ENCODE measurements at regions not wholly inside any gene's neighbourhood (a gene's known extent, or its start where the extent isn't known, plus 50 kb on each side); places are given as distances from the start of the nearest gene placed in this dataset.

DNA sequence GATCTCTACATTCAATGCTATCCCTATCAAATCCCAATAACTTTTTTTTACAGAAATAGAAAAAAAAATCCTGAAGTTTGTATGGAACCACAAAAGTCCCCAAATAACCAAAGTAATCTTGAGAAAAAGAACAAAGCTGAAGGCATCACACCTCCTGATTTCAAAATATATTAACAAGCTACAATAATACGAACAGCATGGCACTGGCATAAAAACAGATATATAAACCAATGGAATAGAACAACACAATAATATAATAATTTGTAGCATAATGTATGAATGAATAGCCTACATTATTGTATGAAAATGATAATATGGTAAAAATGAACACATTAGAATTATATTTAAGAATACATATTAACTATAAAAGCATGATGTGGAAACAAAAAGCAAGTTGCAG is 76.7 kb upstream of the TMC3 start:
- no peak overlapping the region for H3K9ac ChIP-seq (ENCODE audit: low read depth, low read length)
- no peak overlapping the region for H2AFZ ChIP-seq (ENCODE audit: low read depth, low read length)
- no peak overlapping the region for H3K4me3 ChIP-seq (ENCODE audit: low read depth in 1 of 2, low read length in 2 of 2)
- DNase-seq = no peak
- peaks cover 25% of the 10 kb centered on the region for H3K4me1 ChIP-seq (ENCODE audit: insufficient read depth, low read length)
- no peaks in the 10 kb centered on the region for H3K36me3 ChIP-seq (ENCODE audit: insufficient read depth, low read length)
- H3K9me3 ChIP-seq (ENCODE audit: insufficient read depth, low read length, severe bottlenecking) = peaks cover 6% of the 10 kb centered on the region
- TF ChIP-seq EZH2 (IDR thresholded peaks at IDR 0.05; ENCODE audit: borderline replicate concordance, low read depth, low read length, severe bottlenecking) = no peak
- TF ChIP-seq, protein P1, sequence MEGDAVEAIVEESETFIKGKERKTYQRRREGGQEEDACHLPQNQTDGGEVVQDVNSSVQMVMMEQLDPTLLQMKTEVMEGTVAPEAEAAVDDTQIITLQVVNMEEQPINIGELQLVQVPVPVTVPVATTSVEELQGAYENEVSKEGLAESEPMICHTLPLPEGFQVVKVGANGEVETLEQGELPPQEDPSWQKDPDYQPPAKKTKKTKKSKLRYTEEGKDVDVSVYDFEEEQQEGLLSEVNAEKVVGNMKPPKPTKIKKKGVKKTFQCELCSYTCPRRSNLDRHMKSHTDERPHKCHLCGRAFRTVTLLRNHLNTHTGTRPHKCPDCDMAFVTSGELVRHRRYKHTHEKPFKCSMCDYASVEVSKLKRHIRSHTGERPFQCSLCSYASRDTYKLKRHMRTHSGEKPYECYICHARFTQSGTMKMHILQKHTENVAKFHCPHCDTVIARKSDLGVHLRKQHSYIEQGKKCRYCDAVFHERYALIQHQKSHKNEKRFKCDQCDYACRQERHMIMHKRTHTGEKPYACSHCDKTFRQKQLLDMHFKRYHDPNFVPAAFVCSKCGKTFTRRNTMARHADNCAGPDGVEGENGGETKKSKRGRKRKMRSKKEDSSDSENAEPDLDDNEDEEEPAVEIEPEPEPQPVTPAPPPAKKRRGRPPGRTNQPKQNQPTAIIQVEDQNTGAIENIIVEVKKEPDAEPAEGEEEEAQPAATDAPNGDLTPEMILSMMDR (IDR thresholded peaks at IDR 0.05; ENCODE audit: borderline replicate concordance, extremely low read depth, low read length, poor library complexity, severe bottlenecking) = no peak
- H3K79me2 ChIP-seq (ENCODE audit: insufficient read depth, low read length) = no peaks in the 10 kb centered on the region
- H3K27ac ChIP-seq (ENCODE audit: low read length) = no peak overlapping the region
- no peak overlapping the region for H3K4me2 ChIP-seq (ENCODE audit: insufficient read depth, low read length)
- no peak for ATAC-seq (ENCODE audit: insufficient read depth, low read depth)
- no peaks in the 10 kb centered on the region for H3K27me3 ChIP-seq (ENCODE audit: insufficient read depth, low read length, poor library complexity)
- no peaks in the 10 kb centered on the region for H4K20me1 ChIP-seq (ENCODE audit: insufficient read depth, low read length)

DNA sequence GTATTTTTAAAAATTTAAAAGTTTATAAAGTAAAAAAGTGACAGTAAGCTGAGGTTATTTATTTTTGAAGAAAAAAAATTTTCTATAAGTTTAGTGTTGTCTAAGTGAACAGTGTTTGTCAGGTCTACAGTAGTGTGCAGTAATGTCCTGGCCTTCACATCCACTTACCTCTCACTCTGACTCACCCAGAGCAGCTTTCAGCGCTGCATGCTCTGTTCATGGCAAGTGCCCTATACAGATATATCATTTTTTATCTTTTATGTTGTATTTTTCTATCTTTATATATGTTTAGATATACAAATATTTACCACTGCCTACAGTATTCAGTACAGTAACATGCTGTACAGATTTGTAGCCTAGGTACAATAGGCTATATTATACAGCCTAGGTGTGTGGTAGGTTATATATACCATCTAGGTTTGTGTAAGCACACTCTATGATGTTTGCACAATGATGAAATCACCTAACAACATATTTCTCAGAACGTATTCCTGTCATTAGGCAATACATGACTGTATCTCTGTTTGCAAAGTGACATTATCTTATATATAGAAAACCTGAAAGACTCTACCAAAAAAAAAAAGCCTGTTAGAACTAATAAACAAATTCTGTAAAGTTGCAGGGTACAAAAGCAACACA is 75.9 kb upstream of the TMC3 start:
- ATAC-seq (ENCODE audit: insufficient read depth, low read depth) = no peak
- H3K4me3 ChIP-seq (ENCODE audit: low read depth in 1 of 2, low read length in 2 of 2) = no peak overlapping the region
- no peak for TF ChIP-seq EZH2 (IDR thresholded peaks at IDR 0.05; ENCODE audit: borderline replicate concordance, low read depth, low read length, severe bottlenecking)
- TF ChIP-seq, protein P1 (IDR thresholded peaks at IDR 0.05; ENCODE audit: borderline replicate concordance, extremely low read depth, low read length, poor library complexity, severe bottlenecking) = no peak
- DNase-seq = no peak
- H3K36me3 ChIP-seq (ENCODE audit: insufficient read depth, low read length) = no peaks in the 10 kb centered on the region
- no peak overlapping the region for H3K9ac ChIP-seq (ENCODE audit: low read depth, low read length)
- H3K79me2 ChIP-seq (ENCODE audit: insufficient read depth, low read length) = no peaks in the 10 kb centered on the region
- H2AFZ ChIP-seq (ENCODE audit: low read depth, low read length) = no peak overlapping the region
- H3K4me2 ChIP-seq (ENCODE audit: insufficient read depth, low read length) = no peak overlapping the region
- peaks cover 8% of the 10 kb centered on the region for H3K9me3 ChIP-seq (ENCODE audit: insufficient read depth, low read length, severe bottlenecking)
- no peaks in the 10 kb centered on the region for H3K27me3 ChIP-seq (ENCODE audit: insufficient read depth, low read length, poor library complexity)
- H4K20me1 ChIP-seq (ENCODE audit: insufficient read depth, low read length) = no peaks in the 10 kb centered on the region
- H3K27ac ChIP-seq (ENCODE audit: low read length) = no peak overlapping the region
- H3K4me1 ChIP-seq (ENCODE audit: insufficient read depth, low read length) = peaks cover 25% of the 10 kb centered on the region

DNA sequence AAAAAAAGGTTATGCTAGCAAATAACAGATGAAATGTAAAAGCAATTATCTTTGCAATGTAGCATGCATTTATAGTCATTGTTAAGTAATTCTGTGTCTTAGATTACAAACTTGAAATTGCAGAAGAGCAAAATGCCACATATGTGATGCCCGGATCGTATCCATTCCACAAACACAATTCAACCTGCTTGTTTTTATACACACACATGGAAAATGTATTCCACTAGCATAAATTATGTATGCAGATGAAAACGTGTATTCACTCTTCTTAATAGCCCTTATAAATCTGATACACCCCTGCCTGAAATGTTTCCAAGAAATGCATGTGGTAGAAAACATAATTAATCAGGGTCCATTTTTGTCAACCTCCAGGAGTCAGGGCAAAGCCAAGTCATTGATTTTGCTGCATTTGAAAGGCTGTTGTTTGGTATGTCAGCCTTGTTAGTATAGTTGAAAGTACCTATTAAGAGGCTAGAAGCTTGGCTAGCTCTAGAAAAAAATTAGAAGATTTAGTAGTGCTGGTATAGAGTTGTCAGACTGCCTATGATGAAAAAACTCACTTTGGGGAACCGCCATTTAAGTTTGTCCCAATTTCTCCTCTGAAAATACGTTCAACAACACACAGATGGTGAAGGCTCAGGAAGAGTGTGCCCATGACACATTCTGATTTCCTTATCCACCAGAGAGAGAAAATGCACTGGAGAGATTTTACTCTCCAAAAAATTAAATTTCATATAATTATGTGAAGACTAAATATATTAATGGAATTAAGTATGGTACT is 69.2 kb upstream of the TMC3 start:
- no peaks in the 10 kb centered on the region for H3K79me2 ChIP-seq (ENCODE audit: insufficient read depth, low read length)
- H3K27ac ChIP-seq (ENCODE audit: low read length) = no peak overlapping the region
- H2AFZ ChIP-seq (ENCODE audit: low read depth, low read length) = no peak overlapping the region
- ATAC-seq (ENCODE audit: insufficient read depth, low read depth) (no peak), DNase-seq (no peak)
- H3K9me3 ChIP-seq (ENCODE audit: insufficient read depth, low read length, severe bottlenecking) = peaks cover 2% of the 10 kb centered on the region
- TF ChIP-seq, protein P1 (IDR thresholded peaks at IDR 0.05; ENCODE audit: borderline replicate concordance, extremely low read depth, low read length, poor library complexity, severe bottlenecking) = no peak
- no peak for TF ChIP-seq EZH2 (IDR thresholded peaks at IDR 0.05; ENCODE audit: borderline replicate concordance, low read depth, low read length, severe bottlenecking)
- no peaks in the 10 kb centered on the region for H3K27me3 ChIP-seq (ENCODE audit: insufficient read depth, low read length, poor library complexity)
- no peaks in the 10 kb centered on the region for H3K36me3 ChIP-seq (ENCODE audit: insufficient read depth, low read length)
- no peak overlapping the region for H3K4me2 ChIP-seq (ENCODE audit: insufficient read depth, low read length)
- no peaks in the 10 kb centered on the region for H3K4me1 ChIP-seq (ENCODE audit: insufficient read depth, low read length)
- H4K20me1 ChIP-seq (ENCODE audit: insufficient read depth, low read length) = no peaks in the 10 kb centered on the region
- H3K4me3 ChIP-seq (ENCODE audit: low read depth in 1 of 2, low read length in 2 of 2) = no peak overlapping the region
- H3K9ac ChIP-seq (ENCODE audit: low read depth, low read length) = no peak overlapping the region

Measured in DND-41 (cell line).